Spinal cord (tissue), 9 donors: ENCODE measurements at regions not wholly inside any gene's neighbourhood (a gene's known extent, or its start where the extent isn't known, plus 50 kb on each side); places are given as distances from the start of the nearest gene placed in this dataset.

ENCODE experiments used
- DNase-seq, 6 donors: peaks; one replicate each; pipeline versions ENCODE4 v3.0.0 to v3.0.0-alpha.2; 2013 to 2015; ENCODE audit warnings: low spot score in 6 of 6, low read depth in 4 of 6
- H3K27ac ChIP-seq: one replicate; pipeline ENCODE4 v1.5.1; 2013; ENCODE audit warnings: low read depth, low read length, control low read depth
- H3K27me3 ChIP-seq: one replicate; pipeline ENCODE4 v1.6.1; 2013; ENCODE audit warnings: low read length; ENCODE audit not compliant: control insufficient read depth, insufficient read depth
- H3K36me3 ChIP-seq: one replicate; pipeline ENCODE4 v1.6.1; 2013; ENCODE audit warnings: low read length; ENCODE audit not compliant: control insufficient read depth, insufficient read depth
- H3K4me1 ChIP-seq: one replicate; pipeline ENCODE4 v1.6.1; 2013; ENCODE audit warnings: low read length; ENCODE audit not compliant: control insufficient read depth, insufficient read depth
- H3K4me3 ChIP-seq: one replicate; pipeline ENCODE4 v1.5.1; 2013; ENCODE audit warnings: low read depth, low read length, control low read depth
- H3K9me3 ChIP-seq: one replicate; pipeline ENCODE4 v1.6.1; 2013; ENCODE audit warnings: low read length; ENCODE audit not compliant: control insufficient read depth, insufficient read depth
- WGBS: methylation state at CpG from one replicate; pipeline ENCODE4 v1.1.5; 2013; ENCODE audit warnings: missing lambda C conversion rate; ENCODE audit not compliant: insufficient coverage; 5-methylcytosine and 5-hydroxymethylcytosine counted together
- donor health status: healthy.

- no peaks in the 10 kb centered on the region for H3K9me3 ChIP-seq
- H3K4me1 ChIP-seq: peaks cover 6% of the 10 kb centered on the region
- H3K27ac ChIP-seq: no peak overlapping the region
- DNase-seq: peak in 2 of 6 donors; percentile 13 to 21
- no peaks in the 10 kb centered on the region for H3K27me3 ChIP-seq
- H3K36me3 ChIP-seq: no peaks in the 10 kb centered on the region
- no peak overlapping the region for H3K4me3 ChIP-seq
- WGBS: no CpG with 5 or more reads among the region's 2 CpGs
These were observed 151.6 kb upstream of the BLID start for GRCh38 chr11:122267602-122268001.

GRCh38 chr11:122265981-122266380, 150.0 kb upstream of the BLID start:
- H3K27me3 ChIP-seq: no peaks in the 10 kb centered on the region
- no peaks in the 10 kb centered on the region for H3K9me3 ChIP-seq
- no peaks in the 10 kb centered on the region for H3K36me3 ChIP-seq
- H3K4me3 ChIP-seq: no peak overlapping the region
- DNase-seq: no peak
- H3K27ac ChIP-seq: no peak overlapping the region
- H3K4me1 ChIP-seq: peaks cover 2% of the 10 kb centered on the region
- WGBS: 100% methylated on average over 1 of the region's 2 CpGs

DNA sequence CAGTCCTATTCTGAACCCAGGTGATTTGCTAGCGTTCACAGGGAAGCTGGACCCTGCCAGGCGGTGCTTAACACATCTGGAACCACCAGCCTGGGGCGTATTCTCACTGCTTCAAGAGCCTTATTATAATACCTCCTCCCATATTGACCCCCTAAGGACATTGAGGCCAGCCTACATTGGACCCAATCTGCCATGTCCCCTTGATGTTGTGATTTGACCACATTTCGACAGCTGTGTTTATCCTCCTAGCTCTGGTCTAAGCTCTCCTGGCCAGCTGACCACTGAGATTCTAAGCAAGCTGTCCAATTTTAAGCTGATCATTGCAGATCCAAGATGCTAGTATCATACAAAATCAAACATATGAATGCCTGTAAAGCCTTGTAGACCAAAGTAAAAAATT, 148.1 kb upstream of the BLID start:
- no peak overlapping the region for H3K4me3 ChIP-seq
- no peak overlapping the region for H3K27ac ChIP-seq
- DNase-seq: no peak
- H3K9me3 ChIP-seq: no peaks in the 10 kb centered on the region
- no peaks in the 10 kb centered on the region for H3K27me3 ChIP-seq
- WGBS: 100% methylated on average over 4 of the region's 4 CpGs
- no peaks in the 10 kb centered on the region for H3K36me3 ChIP-seq
- H3K4me1 ChIP-seq: no peaks in the 10 kb centered on the region

- no CpG with 5 or more reads among the region's 4 CpGs for WGBS
These were observed 145.5 kb upstream of the BLID start for GRCh38 chr11:122261546-122261945.

DNA sequence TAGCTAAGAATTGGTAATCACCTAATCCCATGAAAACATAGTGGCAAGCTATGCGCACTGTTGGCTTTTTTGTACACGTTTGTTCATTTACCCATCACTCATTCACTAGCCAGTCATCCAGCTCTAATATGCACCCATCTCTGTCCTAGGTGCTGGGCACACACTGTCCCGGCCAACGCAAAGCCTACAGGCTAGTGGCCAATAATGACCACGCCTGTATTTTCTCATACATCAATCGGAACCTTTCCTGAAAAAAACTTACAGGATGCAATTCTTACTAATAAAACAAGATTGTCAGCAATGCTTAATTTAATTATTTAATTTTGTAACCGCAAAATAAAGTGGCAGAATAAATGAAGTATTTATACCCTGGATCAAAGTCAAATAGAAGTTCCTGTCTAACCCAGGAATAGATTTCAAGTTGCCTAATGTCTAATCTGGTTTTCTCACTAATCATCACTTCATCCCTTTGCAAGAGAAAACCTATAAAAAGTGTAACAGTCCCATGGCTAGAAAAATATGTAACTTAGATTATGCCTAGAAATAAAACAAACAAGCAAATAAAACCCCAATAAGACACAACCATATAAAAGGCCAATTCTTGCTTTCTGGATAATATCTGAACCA, 143.3 kb upstream of the BLID start:
- 95% methylated on average over 4 of the region's 7 CpGs for WGBS
- Histone ChIP-seq H3K4me3 (no peak overlapping the region), H3K36me3 (no peaks in the 10 kb centered on the region), H3K9me3 (peaks cover 3% of the 10 kb centered on the region), H3K27ac (no peak overlapping the region), H3K4me1 (no peaks in the 10 kb centered on the region), H3K27me3 (no peaks in the 10 kb centered on the region)
- no peak for DNase-seq

More at GRCh38 chr11:122261546-122261945, 145.5 kb upstream of the BLID start:
- Histone ChIP-seq H3K4me3 (no peak overlapping the region), H3K36me3 (no peaks in the 10 kb centered on the region), H3K27me3 (no peaks in the 10 kb centered on the region), H3K9me3 (no peaks in the 10 kb centered on the region), H3K27ac (no peak overlapping the region), H3K4me1 (no peaks in the 10 kb centered on the region)
- no peak for DNase-seq

DNA sequence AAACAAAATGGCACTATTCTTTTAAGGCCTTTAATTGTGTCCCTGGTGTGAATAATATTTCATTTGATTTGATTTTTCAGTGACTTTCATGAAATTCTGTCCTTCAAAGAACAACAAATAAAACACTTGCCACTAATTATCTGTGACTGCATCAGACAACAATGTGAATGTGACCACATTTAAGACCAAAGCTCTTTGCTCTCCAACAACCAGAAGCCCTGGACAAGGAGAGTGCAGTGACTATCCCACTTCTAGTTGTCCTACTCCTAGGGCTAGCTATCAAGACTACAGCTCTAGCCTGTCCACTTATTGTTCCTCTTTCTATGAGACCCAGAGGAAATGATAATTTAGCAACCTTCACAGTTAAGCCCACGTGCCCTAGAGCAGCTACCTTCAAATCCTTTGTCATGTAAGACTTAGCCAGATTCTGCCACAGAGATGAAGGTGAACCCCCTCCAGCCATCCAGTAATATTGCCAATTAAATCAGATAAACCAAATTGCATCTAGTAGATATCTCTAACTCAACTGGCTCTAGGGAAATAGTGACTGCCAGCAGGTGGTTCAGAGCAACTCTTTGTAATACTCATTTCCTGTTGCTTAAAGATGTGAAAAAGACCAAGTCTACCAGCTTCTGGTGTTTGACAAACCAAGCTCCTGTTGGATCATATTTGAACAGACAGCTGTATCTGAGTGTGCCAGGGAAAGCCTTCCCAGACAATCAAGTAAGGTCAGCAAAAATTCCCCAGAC, 142.6 kb upstream of the BLID start:
- Histone ChIP-seq H3K27me3 (no peaks in the 10 kb centered on the region), H3K27ac (no peak overlapping the region), H3K4me1 (no peaks in the 10 kb centered on the region), H3K9me3 (peaks cover 3% of the 10 kb centered on the region), H3K36me3 (no peaks in the 10 kb centered on the region), H3K4me3 (no peak overlapping the region)
- WGBS: 75% methylated on average over 1 of the region's 1 CpG
- no peak for DNase-seq

- Histone ChIP-seq H3K4me3 (no peak overlapping the region), H3K36me3 (no peaks in the 10 kb centered on the region), H3K27ac (peak overlapping the region; percentile 20), H3K27me3 (no peaks in the 10 kb centered on the region), H3K9me3 (peaks cover 3% of the 10 kb centered on the region), H3K4me1 (no peaks in the 10 kb centered on the region)
- WGBS: 0% methylated on average over 4 of the region's 4 CpGs
- peak in 3 of 6 donors; percentile 38 to 87 (median 83) for DNase-seq
These were observed 137.7 kb upstream of the BLID start for GRCh38 chr11:122253589-122254231.

DNA sequence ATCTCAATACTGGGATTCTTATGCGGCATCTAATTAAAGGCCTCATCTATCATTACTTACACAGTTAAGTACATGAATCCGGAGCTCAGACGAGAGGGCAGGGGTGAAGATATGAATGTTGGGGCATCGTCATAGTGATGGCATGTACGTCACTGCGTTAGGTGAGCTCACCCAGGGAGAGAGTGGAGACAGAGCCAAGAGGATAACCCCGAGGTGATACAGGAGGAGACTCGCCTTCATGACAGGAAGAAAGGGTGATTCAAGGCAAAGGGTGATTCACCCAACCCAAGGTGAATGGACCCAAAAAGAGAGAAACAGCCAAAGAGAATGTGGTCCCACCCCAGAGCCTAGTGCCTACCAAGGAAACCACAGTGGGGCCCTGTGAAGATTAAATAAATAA, 132.9 kb upstream of the BLID start:
- WGBS: 96% methylated on average over 5 of the region's 8 CpGs
- H3K27ac ChIP-seq: no peak overlapping the region
- no peak overlapping the region for H3K4me3 ChIP-seq
- no peaks in the 10 kb centered on the region for H3K36me3 ChIP-seq
- peaks cover 4% of the 10 kb centered on the region for H3K4me1 ChIP-seq
- no peaks in the 10 kb centered on the region for H3K9me3 ChIP-seq
- no peaks in the 10 kb centered on the region for H3K27me3 ChIP-seq
- no peak for DNase-seq

DNA sequence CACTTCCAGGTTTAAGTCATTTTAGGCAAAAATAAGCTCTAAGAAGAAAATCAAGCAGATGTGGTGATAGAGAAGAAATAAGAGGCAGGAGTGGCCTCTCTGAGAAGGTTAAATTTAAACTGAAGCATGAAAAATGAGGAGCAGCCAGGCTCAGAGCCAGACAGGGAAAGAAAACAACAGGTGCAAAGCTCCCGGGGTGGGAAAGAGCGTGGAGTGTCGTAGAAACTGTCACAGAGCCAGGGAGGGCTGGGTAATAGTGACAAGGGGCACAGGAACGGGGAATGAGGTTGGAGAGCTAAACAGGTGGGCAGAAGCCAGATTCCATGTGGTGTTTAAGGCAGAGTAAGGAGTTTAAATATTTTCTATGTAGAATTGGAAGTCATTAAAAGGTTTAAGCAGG, 132.1 kb upstream of the BLID start:
- H3K4me1 ChIP-seq: peaks cover 4% of the 10 kb centered on the region
- H3K4me3 ChIP-seq: no peak overlapping the region
- H3K9me3 ChIP-seq: no peaks in the 10 kb centered on the region
- no peaks in the 10 kb centered on the region for H3K36me3 ChIP-seq
- peak in 2 of 6 donors; percentile 59 to 68 for DNase-seq
- WGBS: 10% methylated on average over 4 of the region's 4 CpGs
- H3K27ac ChIP-seq: peak overlapping the region; percentile 2
- no peaks in the 10 kb centered on the region for H3K27me3 ChIP-seq
